VCaP (cell line): ENCODE measurements at regions not wholly inside any gene's neighbourhood (a gene's known extent, or its start where the extent isn't known, plus 50 kb on each side); places are given as distances from the start of the nearest gene placed in this dataset.

Experiments used
- H3K27ac ChIP-seq: fragments of 450-650 bp; 2 replicates; pipeline ENCODE4 v1.5.1; 2017
- TF ChIP-seq, protein P1 (sequence below): fragments of 450-650 bp; conservative IDR thresholded peaks from 2 replicates; pipeline ENCODE4 v1.5.1; 2017; ENCODE audit warnings: mild to moderate bottlenecking, moderate library complexity

DNA sequence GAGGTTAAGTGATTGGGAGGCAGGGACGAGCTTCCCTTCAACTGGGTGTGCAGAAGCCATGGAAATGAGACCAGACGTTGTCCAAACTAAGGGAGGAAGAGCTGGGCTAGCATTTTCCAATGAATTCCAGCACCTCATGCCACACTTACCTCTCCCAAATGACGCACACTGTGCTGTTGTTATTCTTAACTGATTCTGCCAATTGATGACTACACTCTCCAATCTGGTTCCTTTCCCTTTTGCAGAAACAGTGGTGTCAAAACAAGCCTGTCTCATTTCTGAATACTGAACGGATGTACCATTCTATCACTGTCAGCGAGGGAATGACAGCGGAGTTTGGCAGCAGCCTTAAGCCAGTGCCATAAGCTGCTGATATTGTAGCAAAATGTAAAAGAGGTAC lies 380.5 kb upstream of the HNRNPA3 start:
- no peak overlapping the region for H3K27ac ChIP-seq
- TF ChIP-seq, protein P1, sequence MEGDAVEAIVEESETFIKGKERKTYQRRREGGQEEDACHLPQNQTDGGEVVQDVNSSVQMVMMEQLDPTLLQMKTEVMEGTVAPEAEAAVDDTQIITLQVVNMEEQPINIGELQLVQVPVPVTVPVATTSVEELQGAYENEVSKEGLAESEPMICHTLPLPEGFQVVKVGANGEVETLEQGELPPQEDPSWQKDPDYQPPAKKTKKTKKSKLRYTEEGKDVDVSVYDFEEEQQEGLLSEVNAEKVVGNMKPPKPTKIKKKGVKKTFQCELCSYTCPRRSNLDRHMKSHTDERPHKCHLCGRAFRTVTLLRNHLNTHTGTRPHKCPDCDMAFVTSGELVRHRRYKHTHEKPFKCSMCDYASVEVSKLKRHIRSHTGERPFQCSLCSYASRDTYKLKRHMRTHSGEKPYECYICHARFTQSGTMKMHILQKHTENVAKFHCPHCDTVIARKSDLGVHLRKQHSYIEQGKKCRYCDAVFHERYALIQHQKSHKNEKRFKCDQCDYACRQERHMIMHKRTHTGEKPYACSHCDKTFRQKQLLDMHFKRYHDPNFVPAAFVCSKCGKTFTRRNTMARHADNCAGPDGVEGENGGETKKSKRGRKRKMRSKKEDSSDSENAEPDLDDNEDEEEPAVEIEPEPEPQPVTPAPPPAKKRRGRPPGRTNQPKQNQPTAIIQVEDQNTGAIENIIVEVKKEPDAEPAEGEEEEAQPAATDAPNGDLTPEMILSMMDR = no peak

DNA sequence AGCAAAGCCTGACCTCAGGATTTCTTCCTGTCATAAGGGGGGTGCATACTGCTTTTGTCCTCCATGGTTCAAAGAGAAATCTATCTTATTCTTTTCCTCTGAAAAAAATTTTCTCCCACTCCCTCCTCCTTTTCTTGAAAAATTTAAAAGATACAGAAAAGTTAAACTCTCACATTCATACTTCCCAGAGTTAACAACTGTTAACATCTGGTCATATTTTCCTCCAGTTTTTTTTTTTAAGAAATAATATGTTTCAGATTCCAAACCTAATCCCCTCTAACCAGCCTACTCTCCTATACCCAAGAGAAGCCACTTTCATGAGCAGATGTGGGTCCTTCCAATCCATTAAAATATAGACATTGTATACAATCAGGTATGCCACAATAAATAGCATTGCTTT lies 378.9 kb upstream of the HNRNPA3 start:
- H3K27ac ChIP-seq = no peak overlapping the region
- TF ChIP-seq, protein P1 = no peak

- no peak overlapping the region for H3K27ac ChIP-seq
- TF ChIP-seq, protein P1 = no peak
Observed at GRCh38 chr2:176834226-176834625, 378.4 kb upstream of the HNRNPA3 start.

GRCh38 chr2:176843208-176843607 lies 369.4 kb upstream of the HNRNPA3 start:
- no peak overlapping the region for H3K27ac ChIP-seq
- TF ChIP-seq, protein P1 = no peak

- no peak overlapping the region for H3K27ac ChIP-seq
- TF ChIP-seq, protein P1 = no peak
Observed at GRCh38 chr2:176844461-176844860, 368.1 kb upstream of the HNRNPA3 start.

- no peak overlapping the region for H3K27ac ChIP-seq
- TF ChIP-seq, protein P1 = no peak
Observed at GRCh38 chr2:176845718-176846117, 366.9 kb upstream of the HNRNPA3 start.

GRCh38 chr2:176847575-176847974 lies 365.0 kb upstream of the HNRNPA3 start:
- TF ChIP-seq, protein P1 = no peak
- H3K27ac ChIP-seq = no peak overlapping the region

- H3K27ac ChIP-seq = no peak overlapping the region
- TF ChIP-seq, protein P1 = no peak
Observed at GRCh38 chr2:176848844-176849243, 363.8 kb upstream of the HNRNPA3 start.
